Osteocyte (in vitro differentiated cells): ENCODE measurements at regions not wholly inside any gene's neighbourhood (a gene's known extent, or its start where the extent isn't known, plus 50 kb on each side); places are given as distances from the start of the nearest gene placed in this dataset.

Experiments
- DNase-seq: peaks from one replicate; pipeline ENCODE4 v3.0.0; 2021; ENCODE audit warnings: mixed read lengths; ENCODE audit not compliant: unreplicated experiment; ENCODE audit errors: extremely low spot score
- H3K27ac Mint-ChIP-seq: one replicate; pipeline ENCODE4 v1.8.0; 2021; ENCODE audit warnings: mild to moderate bottlenecking, mixed read lengths; ENCODE audit not compliant: unreplicated experiment
- H3K27me3 Mint-ChIP-seq: one replicate; pipeline ENCODE4 v1.8.0; 2021; ENCODE audit warnings: mixed read lengths; ENCODE audit not compliant: unreplicated experiment
- H3K36me3 Mint-ChIP-seq: one replicate; pipeline ENCODE4 v1.8.0; 2021; ENCODE audit warnings: mixed read lengths; ENCODE audit not compliant: unreplicated experiment
- H3K4me1 Mint-ChIP-seq: one replicate; pipeline ENCODE4 v1.8.0; 2021; ENCODE audit warnings: mixed read lengths; ENCODE audit not compliant: unreplicated experiment
- H3K4me3 Mint-ChIP-seq: one replicate; pipeline ENCODE4 v1.8.0; 2021; ENCODE audit warnings: mild to moderate bottlenecking, moderate library complexity, mixed read lengths; ENCODE audit not compliant: unreplicated experiment
- H3K9me3 Mint-ChIP-seq: one replicate; pipeline ENCODE4 v1.8.0; 2021; ENCODE audit warnings: mixed read lengths; ENCODE audit not compliant: unreplicated experiment
- CTCF ChIP-seq: fragments of 200-600 bp; sonication (generic); IDR thresholded peaks from 2 replicates; pipeline ENCODE4 v1.5.0; 2021; ENCODE audit warnings: antibody characterized with exemption, mild to moderate bottlenecking, moderate library complexity

DNA sequence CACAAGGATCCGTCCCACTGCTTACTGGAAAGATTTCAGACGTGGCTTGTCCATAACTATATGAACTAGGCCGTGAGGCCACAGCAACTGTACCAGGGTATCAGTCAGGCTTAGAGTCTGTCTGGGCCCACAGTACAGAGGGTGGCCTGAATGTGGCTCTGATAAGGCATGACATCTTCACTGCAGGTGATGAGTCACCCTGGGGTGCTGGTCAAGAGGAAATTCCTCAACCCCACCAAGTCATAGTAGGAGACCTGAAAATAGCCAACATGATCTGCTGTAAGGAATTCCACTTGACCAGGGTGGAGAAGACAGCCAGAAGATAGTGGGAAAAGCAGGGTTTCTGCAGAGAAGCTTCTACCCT, 107.7 kb downstream of the INHBB start:
- no peaks in the 10 kb centered on the region for H3K4me1 Mint-ChIP-seq
- no peak for DNase-seq
- no peaks in the 10 kb centered on the region for H3K36me3 Mint-ChIP-seq
- no peak overlapping the region for H3K4me3 Mint-ChIP-seq
- no peak for TF ChIP-seq CTCF
- H3K27me3 Mint-ChIP-seq, result peaks cover 59% of the 10 kb centered on the region
- peaks cover 18% of the 10 kb centered on the region for H3K9me3 Mint-ChIP-seq
- H3K27ac Mint-ChIP-seq, result no peak overlapping the region

DNA sequence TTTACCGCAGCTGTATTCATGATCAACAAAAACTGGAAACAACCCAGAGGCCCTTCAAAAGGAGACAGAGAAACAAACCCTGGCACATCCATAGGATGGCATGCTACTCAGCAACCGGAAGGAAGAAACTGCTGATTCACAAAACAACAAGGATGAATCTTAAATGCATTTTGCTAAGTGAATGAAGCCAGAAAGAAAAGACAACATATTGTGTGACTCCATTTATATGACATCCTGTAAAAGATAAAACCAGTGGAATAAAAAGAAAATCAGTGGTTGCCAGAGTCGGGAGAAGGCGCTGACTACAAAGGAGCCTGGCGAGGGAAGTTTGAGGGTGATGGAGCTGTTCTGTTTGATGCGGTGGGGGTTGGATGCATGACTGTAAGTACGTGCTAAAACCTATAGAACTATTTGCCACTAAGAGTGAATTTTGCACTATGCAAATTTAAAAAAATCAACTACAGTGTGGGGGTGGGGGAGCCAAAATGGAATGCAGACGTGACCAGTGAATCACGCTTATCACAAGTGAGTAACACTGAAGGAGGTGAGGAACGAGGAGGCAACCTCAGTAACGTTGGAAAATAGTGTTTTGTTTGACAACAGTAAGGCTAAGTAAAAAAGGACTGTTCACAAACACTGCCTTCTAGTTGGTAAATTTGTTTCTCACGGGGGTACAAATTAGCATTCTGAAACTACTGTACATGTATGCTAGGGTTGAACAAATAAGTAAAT, 108.9 kb downstream of the INHBB start:
- DNase-seq, result no peak

GRCh38 chr2:120455390-120455789, 109.5 kb downstream of the INHBB start:
- Mint-ChIP-seq H3K4me3 (no peak overlapping the region), H3K27me3 (peaks cover 52% of the 10 kb centered on the region), H3K36me3 (no peaks in the 10 kb centered on the region), H3K27ac (no peak overlapping the region), H3K9me3 (peaks cover 26% of the 10 kb centered on the region), H3K4me1 (no peaks in the 10 kb centered on the region)
- no peak for DNase-seq
- TF ChIP-seq CTCF, result no peak

More for the DNA sequence above, 108.9 kb downstream of the INHBB start:
- Mint-ChIP-seq H3K36me3 (no peaks in the 10 kb centered on the region), H3K4me3 (no peak overlapping the region), H3K9me3 (peaks cover 26% of the 10 kb centered on the region), H3K27me3 (peaks cover 53% of the 10 kb centered on the region), H3K4me1 (no peaks in the 10 kb centered on the region), H3K27ac (no peak overlapping the region)
- TF ChIP-seq CTCF, result no peak

- no peak for TF ChIP-seq CTCF
- H3K9me3 Mint-ChIP-seq, result peaks cover 26% of the 10 kb centered on the region
- no peak overlapping the region for H3K27ac Mint-ChIP-seq
- H3K4me1 Mint-ChIP-seq, result no peaks in the 10 kb centered on the region
- DNase-seq, result no peak
- H3K4me3 Mint-ChIP-seq, result no peak overlapping the region
- peaks cover 63% of the 10 kb centered on the region for H3K27me3 Mint-ChIP-seq
- H3K36me3 Mint-ChIP-seq, result no peaks in the 10 kb centered on the region
Measured at GRCh38 chr2:120456867-120457266, 110.9 kb downstream of the INHBB start.

GRCh38 chr2:120460511-120460910, 114.6 kb downstream of the INHBB start:
- no peak for TF ChIP-seq CTCF
- Mint-ChIP-seq H3K9me3 (peaks cover 26% of the 10 kb centered on the region), H3K4me1 (no peaks in the 10 kb centered on the region), H3K27ac (no peak overlapping the region), H3K4me3 (no peak overlapping the region), H3K36me3 (no peaks in the 10 kb centered on the region), H3K27me3 (peaks cover 49% of the 10 kb centered on the region)
- DNase-seq, result no peak
